HG03469 (cell line): ENCODE measurements at regions not wholly inside any gene's neighbourhood (a gene's known extent, or its start where the extent isn't known, plus 50 kb on each side); places are given as distances from the start of the nearest gene placed in this dataset.

Experiments used
- ATAC-seq: cut with Tn5 transposase; IDR thresholded peaks from one replicate; pipeline ENCODE4 v1.9.1; 2021; ENCODE audit warnings: mild to moderate bottlenecking, moderate library complexity, moderate number of reproducible peaks; ENCODE audit not compliant: unreplicated experiment

DNA sequence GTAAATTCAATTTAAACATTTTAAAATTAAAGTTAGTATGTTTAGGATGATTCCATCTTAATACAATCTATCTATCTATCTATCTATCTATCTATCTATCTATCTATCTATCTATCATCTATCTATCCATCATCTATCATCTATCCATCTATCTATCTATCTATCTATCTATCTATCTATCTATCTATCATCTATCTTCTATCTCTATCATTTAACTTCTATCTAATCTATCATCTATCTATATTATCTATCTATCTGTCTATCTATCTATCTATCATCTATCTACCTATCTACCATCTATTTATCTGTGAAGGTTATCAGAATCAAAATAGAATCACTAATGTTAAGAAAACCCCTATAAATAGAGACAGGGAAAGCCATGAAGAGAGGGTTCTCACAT, 78.3 kb downstream of the RAMP3 start:
- no peak for ATAC-seq

DNA sequence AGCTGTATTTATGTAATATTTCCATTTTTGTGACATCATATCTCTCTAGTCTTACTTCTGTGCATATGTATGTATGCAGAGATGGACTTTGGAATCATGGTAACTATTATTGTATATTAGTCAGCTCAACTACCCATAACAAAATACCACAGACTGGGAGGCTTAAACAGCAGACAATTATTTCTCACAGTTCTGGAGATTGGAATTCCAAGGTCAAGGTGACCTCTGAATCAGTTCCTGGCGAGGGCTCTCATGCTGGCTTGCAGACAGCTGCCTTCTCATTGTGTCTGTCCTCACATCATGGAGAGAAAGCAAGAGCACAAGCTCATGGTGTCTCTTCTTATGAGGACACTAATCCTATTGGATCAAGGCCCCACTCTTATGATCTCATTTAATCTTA, 79.1 kb downstream of the RAMP3 start:
- no peak for ATAC-seq

DNA sequence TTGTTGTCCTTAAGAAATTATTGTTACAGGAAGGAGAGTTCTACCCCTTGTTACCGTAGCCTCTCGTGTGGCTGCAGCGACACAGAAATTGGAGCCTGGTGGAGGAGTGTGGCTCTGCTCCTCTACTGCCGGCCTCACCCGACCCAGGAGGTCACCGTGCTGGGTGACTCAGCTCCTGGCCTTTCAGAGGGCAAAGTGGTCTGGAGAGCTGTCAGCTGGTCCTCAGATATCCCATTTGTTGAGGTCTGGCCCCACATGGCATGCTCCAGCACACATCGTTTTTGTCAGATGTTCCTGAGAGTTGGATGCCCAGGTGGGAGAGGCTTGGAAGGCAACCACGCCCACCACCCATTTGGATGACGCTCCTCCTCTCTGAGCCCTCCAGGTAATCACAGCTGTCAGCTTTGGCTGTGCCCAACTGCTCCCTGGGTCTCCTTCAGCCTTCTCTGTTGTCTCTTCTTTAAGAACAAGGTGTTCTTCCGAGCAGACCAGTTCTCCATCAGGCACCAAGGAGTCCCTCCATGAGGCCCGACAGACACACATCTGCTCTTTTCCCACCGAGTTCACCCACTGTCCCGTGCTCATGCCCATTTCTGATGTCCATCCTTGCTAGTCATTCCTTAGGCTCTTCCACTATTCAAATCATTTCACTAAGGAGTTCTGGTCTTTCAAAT, 80.3 kb downstream of the RAMP3 start:
- no peak for ATAC-seq

DNA sequence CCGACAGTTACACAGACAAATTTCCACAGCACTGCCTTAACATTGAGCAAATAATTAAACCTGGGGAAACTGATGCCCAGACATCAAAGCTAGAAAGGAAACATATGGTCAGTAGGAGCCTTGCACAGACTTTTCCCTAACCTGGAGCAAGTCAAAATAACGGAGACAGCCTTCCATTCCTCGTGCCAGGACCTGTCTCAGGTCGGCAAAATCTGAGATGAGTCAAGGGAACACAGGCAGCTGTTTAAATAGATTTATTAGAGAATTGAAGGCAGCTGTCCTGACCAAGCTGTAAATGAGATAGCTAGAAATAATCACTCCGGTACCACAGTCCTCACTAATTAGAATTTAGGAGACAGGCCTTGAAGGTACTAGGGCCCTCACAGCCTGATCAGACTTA, 81.2 kb downstream of the RAMP3 start:
- no peak for ATAC-seq

DNA sequence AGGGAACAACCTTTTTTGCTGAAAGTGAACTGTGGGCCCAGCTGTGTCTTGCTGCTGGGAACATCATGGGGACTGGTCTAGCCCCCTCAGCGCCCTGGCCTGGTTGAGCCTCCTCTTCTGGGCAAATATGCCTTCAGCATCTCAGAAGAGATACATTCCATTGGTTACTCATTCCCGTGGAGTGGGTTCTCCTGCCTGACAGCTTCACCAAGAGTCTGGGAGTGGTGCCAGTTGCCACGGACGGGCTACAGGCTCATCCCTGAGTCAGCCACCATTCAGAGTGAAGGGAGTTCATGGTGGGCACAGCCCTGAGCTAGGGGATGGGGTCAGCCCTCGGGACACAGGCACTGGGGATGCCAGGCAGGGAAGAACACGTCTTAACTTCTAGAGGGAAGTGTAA, 81.9 kb downstream of the RAMP3 start:
- no peak for ATAC-seq

DNA sequence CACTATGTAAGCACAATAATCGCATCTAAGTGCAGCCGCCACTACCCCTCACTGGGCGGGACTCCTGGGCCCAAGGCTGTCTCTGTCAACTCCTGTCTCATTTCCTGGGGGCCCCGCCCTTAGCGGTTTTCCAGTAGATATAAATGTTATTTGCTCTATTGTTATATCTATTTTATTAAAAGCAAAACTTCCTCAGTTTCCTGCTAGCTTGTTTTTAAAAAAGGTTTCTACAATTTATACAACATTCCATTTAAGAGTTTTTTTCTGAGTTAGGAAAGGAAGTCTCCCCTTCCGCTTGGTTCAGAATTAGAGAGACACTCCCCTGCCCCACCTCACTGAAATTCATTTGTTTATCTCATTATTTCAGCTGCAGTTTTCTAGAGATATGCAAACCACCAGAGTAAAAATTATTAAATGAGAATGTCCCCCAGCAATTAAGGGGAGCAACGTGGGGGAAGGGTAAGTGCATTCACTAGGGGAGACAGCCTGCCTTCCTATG, 82.7 kb downstream of the RAMP3 start:
- ATAC-seq: no peak

DNA sequence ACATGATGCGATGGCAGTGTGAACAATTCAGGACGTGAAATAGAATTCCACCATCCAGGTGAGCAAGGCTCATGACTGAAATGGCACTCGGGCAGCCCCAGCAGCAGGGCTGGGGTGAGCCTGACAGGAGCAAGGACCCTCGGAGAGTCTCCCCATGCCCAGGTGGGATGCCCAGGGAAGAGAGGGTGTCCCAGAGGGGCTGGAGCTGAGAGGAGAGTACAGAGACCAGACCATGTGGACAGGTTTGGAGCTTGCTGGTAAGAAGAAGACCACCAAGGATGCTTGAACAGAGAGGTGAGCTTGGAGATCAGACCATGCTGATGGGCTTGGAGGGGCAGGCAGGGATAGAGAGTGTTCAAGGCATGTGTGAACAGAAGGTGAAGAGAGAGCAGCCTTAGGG, 83.3 kb downstream of the RAMP3 start:
- ATAC-seq: no peak

DNA sequence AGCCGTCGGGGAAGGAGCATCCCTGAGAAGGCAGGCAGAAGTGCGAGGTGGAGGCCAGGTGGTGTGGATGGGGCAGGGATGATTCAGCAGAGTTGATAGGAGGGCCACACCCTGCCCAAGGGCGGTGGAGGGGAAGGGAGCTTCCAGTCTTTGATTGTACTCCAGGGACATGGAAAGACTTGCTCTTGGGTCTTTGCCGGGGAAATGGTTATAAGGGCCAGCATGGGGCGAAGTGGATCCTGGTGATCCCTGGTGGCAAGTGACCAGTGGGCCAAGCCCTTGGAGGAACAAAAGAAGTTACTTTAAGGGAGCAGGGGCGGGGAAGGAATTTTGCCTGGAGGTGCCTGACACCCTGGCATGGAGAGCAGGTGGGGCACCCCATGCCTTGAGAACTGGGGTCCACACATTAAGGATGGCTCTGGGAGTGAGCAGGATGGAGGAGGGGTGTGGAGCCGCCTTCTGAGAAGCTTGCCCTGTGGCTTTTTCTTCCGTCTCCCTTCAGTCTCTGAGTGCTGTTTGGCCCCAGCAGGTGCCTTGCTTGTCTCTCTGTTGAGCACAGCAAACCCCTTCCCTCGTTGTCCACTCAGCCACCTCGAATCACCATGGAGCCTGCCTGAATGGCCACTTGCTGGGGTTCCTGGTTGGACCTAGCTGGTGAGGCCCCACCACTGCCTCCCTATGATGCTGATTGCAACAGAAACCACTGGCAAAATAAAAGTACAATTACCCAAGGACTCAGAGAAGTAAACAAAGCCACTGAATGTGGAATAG, 83.9 kb downstream of the RAMP3 start:
- no peak for ATAC-seq

DNA sequence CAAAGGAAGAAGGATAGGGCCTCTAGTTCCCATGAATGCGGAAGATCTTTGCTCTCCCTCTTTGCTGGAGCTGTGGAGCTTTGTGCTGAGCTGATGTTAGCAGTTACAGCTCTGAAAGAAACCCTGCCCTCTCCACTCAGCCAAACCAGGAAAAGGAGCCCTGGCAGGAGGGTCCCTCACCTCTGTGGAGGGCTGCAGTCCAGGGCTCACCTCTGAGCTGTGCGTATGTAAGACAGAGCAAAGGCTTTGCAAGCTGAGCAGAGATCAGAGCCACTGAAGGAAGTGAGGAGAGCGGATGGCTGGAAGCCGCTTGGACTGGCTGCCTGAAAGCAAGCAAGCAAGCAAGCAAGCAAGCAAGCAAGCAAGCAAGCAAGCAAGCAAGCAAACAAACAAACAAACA, 84.7 kb downstream of the RAMP3 start:
- ATAC-seq: no peak

DNA sequence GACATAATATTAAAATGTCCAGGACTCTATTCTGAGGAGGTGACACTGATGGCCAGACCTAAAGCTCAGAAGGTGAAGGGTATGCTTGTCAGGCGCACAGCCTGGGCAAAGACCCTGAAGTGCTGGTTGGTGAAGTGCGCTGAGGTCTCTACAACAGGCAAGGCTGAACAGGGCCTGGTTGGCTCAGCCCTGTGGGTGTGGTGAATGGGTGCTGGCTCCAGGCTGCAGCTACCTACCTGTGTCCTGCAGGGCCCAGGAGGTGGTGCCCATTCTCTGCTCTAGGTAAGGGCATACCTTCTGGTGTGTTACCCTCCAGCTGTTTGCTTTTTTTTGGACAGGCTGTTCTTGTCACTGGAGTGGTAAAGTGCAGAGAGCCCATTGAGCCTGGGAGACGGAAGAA, 85.1 kb downstream of the RAMP3 start:
- no peak for ATAC-seq

DNA sequence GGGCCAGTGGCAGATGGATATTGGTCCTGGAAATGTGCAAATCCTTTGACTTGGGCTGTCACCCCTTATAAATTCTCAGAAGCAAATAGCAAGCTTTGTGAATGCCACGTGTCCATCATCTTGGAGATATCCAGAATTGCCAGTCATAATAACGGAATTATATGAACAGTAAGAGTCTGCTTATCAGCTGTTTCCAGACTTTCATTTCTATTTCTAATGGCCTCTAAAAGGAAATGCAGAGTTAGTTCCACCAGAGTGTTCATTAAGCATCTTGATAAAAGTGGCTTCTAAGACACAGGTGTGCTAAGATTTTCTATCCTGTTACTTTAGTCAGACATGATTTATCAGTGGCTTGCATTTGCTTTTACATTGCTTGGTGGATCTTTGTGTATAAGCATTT, 87.4 kb downstream of the RAMP3 start:
- no peak for ATAC-seq

DNA sequence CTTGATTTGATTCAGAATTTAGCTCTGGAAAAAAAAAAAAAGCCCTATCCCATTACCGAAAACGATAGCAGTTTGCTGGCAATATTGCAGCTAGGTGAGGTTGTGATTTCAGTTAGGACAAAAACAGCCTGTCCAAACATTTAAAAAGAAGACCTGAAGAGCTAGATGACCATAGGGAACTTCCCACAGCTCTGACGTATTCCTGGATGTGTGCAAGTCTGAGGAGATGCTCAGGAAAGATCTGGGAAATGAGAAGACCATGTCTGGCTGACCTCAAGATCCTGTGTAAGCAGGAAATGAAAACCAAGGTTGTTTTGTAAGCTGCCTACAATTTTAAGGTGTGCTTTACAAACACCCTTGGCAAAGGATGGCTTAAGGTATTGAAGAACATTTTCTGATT, 88.7 kb downstream of the RAMP3 start:
- no peak for ATAC-seq

DNA sequence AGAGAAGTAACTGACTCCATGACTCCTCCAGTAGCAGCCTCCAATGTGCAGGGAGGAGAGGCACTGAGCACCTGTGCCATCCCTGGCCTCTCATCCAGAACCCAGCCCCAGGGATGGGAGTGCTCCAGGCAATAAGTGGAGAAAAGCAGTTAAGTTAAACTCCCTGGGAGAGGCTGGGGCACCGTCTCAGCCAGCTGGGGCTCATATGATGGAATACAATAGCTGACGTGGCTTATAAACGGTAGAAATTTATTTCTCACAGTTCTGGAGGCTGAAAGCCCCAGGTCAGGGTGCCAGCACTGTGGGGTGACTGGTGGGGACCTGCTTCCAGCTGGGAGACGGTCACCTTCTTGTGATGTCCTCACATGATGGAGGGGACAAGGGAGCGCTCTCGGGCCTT, 94.7 kb downstream of the RAMP3 start:
- no peak for ATAC-seq

DNA sequence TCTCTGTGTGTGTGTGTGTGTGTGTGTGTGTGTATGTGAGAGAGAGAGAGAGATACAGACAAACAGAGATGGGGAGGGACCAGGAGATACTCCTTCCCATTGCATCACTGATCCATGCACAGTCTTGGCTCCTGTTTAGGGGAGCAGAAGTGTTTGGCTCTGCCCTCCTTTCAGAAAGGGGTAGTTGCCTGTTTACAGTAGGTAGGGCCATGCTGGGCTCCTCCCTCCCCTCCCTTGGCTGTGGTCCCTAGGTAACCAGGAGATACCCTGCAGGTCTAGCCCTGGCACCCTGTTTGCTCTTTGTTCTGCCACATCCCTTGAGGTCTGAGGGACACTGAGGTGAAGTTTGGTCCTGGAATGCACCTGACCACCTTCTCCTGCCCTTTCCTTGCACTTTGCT, 95.3 kb downstream of the RAMP3 start:
- no peak for ATAC-seq

DNA sequence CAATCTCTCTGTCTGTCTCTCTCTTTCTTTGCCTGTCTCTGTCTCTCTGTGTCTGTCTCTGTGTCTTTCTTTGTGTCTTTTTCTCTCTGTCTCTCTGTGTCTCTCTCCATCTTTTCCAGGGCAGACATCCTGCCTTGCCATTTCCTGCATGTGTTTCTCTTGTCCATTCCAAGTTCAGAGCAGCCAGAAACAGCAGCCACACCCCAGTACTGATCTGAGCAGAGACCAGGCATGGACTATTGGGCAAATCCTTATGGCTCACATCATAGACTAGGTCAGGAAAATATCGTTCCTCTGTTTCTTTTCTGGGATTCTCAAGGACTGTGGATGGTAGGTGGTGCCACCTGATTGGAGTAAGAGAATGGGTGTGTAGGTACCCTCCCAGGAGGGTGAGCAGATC, 95.8 kb downstream of the RAMP3 start:
- ATAC-seq: no peak

DNA sequence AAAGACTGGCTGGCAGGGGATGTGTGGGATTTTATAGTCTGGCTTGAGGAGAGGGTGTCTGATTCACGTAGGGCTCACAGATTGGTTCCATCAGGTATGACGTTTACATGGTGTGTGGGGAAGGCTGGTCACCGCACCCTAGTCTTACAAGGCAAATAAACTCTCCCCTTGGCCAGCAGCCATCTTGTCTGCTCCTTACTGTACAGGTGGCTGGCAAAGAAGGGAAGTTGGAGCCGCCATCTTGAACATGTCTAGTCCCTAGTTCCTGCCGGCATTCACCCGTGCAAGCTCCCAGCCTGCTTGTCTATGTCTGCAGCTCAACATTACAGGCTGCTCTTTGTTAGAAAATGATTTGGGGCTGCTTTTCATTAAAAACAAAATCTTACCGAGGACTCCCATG, 97.6 kb downstream of the RAMP3 start:
- no peak for ATAC-seq

DNA sequence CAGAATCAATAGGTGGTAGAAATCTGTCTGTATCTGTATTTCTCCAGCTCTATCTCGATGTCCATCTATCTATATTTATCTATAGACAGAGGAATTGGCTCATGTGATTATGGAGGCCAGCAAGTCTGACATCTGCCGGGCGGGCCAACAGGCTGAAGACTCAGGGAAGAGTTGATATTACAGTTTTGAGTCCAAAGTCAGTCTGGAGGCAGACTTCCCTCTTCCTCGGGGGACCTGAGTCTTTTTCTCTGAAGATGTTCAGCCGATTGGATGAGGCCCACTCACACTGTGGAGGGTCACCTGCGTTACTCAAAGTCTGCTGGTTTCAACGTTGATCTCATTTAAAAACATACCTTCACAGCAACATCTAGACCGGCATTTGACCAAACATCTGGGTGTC, 98.7 kb downstream of the RAMP3 start:
- no peak for ATAC-seq

DNA sequence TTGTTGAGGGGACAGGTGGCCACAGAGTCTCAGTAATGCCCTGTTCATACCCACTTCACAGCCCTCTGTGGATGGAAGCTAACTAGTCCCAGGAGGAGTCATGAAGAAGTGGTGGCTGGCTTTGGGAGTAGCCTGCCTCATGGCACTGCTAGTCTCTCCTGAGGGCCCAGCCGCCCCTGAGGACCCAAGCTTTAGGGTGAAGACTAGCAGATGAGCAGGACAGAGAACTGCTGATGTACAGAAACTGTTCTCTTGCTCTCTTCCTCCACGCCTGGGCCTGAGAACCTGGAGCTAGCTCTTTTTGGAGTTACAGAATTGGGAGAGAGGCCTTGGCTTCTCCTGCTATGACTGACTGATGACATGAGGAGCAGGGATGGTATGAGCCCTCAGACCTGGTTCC, 99.2 kb downstream of the RAMP3 start:
- no peak for ATAC-seq

DNA sequence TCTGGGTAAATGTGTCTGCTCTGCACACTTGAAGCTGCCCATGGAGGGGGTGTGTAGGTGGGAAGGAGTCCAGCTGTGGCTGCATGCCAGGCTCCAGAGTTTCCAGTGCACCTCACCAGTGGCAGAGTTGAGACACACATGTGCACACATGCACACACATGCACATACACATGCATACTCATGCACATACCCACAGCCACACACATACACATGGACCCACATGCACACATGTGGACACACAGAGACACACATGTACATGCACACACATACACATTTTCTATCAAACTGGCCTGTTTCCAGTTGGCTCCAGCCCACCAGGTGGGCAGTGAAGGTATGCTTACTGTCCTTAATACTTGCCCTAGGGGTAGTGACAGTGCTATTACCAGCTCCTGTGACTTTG, 99.7 kb downstream of the RAMP3 start:
- no peak for ATAC-seq

DNA sequence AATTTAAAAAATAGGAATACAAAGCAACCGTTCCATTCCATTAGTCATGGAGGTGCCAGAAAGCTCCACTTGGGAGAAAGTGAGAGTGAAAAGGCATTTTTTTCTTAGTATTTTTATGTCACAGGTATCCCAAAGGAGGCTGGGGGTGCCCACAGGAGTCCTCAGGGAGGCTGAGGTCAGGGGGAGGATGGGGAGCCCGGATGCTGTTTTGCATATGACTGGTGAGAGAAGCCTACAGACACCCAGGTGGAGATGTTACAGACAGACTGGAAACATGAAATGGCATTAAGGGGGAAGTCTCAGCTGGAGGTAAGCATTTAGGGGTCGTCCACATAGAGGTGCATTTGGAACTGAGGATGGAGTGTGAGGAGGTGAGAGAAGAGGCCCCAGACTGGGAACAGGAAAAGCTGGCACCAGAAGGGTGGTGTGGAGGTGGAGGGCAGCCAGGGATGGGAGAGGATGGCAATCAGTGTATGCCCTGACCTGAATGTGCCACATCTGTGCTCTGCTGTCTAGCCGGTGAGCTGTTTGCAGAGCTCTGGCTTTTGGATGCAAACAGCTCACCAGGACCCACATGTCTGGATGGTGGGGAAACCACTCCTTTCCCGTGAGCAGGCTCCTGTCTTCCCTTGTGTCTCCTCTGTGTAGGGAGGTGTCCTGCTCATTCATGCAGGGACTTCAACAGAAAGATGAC, 101.1 kb downstream of the RAMP3 start:
- no peak for ATAC-seq

DNA sequence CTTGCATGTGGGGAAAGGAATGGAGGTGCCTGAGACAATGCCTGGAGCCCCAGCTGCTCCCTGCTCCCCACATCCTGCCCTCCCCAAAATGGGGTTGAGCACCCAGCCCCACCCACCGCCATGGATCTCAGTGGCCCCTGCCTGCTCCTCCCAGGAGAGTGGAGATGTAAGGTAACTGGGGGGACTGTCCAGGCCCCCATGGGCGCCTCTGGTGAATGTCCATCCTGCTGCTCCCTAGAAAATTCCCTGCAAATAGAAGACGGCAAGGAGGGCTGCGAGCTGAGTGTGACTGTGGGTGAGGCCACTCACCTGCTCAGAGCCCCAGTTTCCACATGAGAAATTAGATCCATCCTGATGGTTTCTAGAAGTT, 101.6 kb downstream of the RAMP3 start:
- no peak for ATAC-seq
